C4-2B (cell line): ENCODE measurements at regions not wholly inside any gene's neighbourhood (a gene's known extent, or its start where the extent isn't known, plus 50 kb on each side); places are given as distances from the start of the nearest gene placed in this dataset.

ENCODE experiments used
- H3K27ac ChIP-seq: fragments of 450-650 bp; 2 replicates; pipeline ENCODE4 v1.5.1; 2017
- ZFX ChIP-seq: fragments of 450-650 bp; IDR thresholded peaks from 2 replicates; pipeline ENCODE4 v1.6.1; 2017
- TF ChIP-seq, protein P1 (sequence below): fragments of 450-650 bp; conservative IDR thresholded peaks from 2 replicates; pipeline ENCODE4 v1.5.1; 2017; ENCODE audit warnings: mild to moderate bottlenecking

DNA sequence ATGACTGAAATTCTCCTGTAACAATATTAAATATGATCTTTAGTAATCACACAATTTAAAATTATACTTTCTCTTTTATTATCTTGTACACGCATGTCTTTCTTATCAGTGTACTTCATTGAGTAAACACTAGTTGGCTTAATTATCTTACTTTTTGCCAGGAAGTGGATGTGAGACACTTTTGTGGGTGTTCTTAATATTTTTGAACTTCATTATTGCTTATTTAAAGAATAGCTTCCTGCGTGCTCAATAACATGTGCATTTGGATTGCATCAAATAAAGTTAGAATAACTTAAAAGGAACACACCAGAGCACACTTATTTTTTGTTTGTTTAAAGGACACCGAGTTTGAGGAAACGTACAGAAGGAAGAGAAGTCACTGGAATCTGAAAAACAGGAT lies 128.5 kb upstream of the VEGFC start:
- no peak overlapping the region for H3K27ac ChIP-seq
- TF ChIP-seq, protein P1, sequence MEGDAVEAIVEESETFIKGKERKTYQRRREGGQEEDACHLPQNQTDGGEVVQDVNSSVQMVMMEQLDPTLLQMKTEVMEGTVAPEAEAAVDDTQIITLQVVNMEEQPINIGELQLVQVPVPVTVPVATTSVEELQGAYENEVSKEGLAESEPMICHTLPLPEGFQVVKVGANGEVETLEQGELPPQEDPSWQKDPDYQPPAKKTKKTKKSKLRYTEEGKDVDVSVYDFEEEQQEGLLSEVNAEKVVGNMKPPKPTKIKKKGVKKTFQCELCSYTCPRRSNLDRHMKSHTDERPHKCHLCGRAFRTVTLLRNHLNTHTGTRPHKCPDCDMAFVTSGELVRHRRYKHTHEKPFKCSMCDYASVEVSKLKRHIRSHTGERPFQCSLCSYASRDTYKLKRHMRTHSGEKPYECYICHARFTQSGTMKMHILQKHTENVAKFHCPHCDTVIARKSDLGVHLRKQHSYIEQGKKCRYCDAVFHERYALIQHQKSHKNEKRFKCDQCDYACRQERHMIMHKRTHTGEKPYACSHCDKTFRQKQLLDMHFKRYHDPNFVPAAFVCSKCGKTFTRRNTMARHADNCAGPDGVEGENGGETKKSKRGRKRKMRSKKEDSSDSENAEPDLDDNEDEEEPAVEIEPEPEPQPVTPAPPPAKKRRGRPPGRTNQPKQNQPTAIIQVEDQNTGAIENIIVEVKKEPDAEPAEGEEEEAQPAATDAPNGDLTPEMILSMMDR: no peak
- TF ChIP-seq ZFX: no peak

GRCh38 chr4:176924238-176924637 lies 131.5 kb upstream of the VEGFC start:
- no peak for TF ChIP-seq ZFX
- H3K27ac ChIP-seq: no peak overlapping the region

- no peak overlapping the region for H3K27ac ChIP-seq
- TF ChIP-seq ZFX: no peak
- TF ChIP-seq, protein P1: no peak
Observed at GRCh38 chr4:176925962-176926361, 133.2 kb upstream of the VEGFC start.

GRCh38 chr4:176927117-176927516 lies 134.4 kb upstream of the VEGFC start:
- no peak overlapping the region for H3K27ac ChIP-seq
- TF ChIP-seq, protein P1: no peak
- TF ChIP-seq ZFX: no peak

GRCh38 chr4:176927664-176928063 lies 134.9 kb upstream of the VEGFC start:
- no peak overlapping the region for H3K27ac ChIP-seq
- TF ChIP-seq, protein P1: no peak
- no peak for TF ChIP-seq ZFX

- TF ChIP-seq ZFX: no peak
- TF ChIP-seq, protein P1: no peak
- no peak overlapping the region for H3K27ac ChIP-seq
Observed at GRCh38 chr4:176939445-176939844, 146.7 kb upstream of the VEGFC start.

DNA sequence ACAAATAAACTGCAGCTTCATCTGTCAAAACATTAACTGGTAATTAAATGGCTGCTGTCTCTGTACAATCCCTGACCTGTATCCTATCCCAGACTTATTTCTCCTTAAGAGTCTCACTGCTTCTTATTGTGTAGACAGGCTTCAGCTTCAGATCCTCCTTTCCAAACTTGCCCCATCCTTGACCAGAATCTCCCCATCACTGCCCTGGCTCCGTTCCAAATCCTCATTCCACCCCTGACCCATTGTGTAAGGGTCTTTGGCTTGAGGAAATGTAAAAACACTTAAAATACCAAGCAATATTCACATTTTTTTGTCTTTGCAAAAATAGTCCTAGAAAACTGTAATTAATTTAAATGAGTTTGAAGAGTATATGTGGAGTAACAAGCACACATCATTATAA lies 152.6 kb upstream of the VEGFC start:
- TF ChIP-seq ZFX: no peak
- TF ChIP-seq, protein P1: no peak

GRCh38 chr4:176949029-176949428 lies 156.3 kb upstream of the VEGFC start:
- H3K27ac ChIP-seq: no peak overlapping the region
- TF ChIP-seq ZFX: no peak
- TF ChIP-seq, protein P1: no peak

More for the DNA sequence above, 152.6 kb upstream of the VEGFC start:
- H3K27ac ChIP-seq: no peak overlapping the region
